Fibroblast of skin of scalp (primary cell): ENCODE measurements at regions not wholly inside any gene's neighbourhood (a gene's known extent, or its start where the extent isn't known, plus 50 kb on each side); places are given as distances from the start of the nearest gene placed in this dataset.
"Not testable (repeated sequence)": the region's sequence is repeated elsewhere in the genome, so short reads cannot be mapped to it uniquely, and the experiment has no call there.

Experiments used
- DNase-seq: peaks from one replicate; pipeline ENCODE4 v3.0.0-alpha.2; 2013

DNA sequence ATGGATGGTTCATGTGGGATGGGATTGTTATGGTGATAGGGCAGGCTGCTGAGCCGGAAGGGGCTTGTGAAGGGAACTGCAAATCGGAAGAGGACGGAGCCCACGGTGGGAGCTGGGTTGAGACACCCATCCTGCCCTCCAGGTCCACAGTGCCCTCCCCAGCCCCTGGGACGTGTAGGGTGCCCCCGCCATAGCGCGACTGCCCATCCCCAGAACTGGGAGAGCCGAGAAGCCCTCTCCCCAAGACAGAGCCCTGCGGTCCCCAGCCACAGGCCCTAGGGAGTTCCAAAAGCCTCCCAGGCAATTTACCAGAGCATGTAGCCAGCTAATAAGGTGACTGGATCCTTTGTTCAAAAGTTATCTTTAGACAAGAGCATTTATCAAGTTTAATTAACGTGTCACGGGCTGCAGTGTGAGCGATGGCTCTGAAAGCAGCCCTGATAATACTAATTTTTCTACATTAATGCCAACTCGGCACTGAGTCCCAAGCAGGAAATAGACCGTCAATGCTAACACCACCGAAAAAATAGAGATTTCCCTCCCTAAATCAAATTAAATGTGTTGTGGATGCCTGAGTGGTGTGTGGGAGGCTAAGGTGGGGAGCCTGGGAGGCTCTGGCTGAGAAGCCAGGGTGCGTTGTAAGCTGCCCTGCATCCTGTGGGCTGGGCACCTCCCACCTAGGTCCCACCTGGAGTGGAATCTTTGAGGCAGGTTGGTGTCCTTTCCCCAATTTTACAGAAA, 76.8 kb upstream of the RTL6 start:
- DNase-seq: no peak

DNA sequence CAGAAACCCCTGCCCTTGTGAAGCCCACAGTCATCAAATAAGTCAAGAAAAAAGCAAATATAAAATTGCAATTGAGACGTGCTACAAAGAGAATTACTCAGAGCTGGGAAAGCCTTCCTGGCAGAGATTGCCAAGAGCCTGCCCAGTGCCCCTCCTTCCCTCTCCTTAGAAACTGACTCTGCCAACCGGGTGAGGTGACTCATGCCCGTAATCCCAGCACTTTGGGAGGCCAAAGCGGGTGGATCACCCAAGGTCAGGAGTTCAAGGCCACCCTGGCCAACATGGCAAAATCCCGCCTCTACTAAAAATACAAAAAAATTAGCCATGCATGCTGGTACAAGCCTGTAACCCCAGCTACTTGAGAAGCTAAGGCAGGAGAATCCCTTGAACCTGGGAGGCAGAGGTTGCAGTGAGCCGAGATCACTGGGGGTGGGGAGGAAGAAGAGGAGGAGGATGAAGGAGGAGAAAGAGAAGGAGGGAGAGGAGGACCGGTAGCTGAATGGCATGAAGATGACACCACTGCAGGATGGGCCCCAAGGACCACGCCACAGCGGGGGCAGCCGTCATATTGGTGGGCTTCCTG, 76.1 kb upstream of the RTL6 start:
- DNase-seq: peak; percentile 51

DNA sequence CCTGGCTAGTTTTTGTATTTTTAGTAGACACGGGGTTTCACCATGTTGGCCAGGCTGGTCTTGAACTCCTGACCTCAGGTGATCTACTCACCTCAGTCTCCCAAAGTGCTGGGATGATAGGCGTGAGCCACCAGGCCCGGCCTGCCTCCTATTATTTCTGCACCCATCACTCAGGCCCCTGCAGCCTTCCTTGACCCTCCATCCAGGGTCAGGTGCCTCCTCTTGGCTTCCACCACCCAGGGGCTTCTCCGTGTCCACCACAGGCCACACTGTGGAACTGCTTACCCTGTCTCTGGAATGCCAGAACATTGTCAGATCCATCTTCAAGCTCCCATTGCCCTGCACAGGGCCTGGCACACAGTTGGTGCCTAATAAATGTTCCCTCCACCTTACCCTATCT, 75.4 kb upstream of the RTL6 start:
- DNase-seq: no peak

DNA sequence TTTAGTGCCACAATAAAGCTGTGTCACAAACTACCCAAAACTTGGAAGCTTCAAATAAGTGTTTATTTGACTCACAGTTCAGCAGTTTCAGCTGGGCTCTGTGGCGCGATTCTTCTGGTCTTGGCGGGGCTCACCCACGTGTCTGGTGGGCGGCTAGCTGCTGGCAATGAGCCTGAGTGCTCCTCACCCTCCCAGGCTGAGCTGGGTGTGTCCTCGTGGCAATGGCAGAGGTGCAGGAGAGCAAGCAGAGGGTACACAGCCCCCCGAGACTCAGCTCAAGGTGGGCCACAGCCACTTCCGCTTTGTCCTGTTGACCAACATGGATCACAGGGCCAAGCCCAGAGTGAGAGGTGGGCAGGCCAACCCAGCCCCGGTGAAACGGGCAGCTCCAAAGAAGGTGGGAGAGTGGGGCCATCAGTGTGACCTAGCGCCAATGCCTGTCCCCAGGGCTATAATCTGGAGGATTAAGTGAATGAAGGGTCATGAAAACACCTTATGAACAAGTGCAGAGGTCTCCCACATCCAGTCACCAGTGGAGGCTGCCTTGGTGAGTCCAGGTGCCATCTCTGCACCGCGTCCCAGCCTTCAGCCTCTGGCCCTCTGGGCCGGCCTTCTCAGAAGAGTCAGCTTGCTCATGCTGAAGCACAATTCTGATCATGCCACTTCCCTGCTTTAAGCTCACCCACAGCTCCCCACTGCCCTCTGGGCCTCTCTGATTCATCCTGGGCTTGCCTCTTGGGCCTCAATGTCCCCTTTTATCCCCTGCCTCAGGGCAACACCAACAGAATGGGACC, 74.6 kb upstream of the RTL6 start:
- DNase-seq: no peak

DNA sequence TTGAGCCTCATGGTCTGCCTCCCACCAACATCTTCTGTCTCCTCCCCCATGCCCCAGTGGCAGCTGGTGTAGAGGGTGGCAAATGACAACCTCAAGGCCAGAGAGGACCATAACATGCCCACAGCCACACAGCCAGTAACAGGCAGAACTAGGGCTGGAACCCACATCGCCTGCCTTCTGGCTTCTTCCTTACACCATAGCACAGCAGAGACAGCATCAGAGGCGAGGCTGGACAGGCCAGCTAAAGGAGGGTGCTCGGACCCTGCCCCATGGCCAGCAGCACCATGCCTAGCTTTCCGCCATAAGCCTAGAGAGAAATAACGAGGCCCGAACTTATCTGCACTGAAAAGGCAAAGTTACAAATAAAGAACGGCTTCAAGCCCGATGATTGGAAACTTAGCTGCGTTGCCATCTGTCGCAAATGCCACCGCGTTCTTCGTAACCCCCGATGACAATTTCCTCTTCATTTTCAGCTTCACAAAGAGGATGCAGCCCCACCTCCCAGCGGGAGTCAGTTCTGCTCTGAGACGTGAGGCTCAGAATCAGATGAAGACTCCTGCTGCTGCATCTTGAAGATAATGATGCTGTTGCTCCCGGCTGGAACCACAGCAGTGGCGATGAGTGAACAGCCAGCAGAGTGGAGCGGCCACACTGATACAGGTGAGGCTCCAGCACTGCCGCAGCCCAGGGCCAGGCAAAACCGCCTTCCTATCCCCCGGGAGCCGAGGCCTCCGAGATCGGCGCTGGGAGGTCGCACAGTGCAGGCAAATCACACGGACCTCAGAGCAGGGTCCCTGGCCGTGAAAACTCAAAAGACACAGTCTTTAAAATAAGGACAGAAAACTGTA, 73.8 kb upstream of the RTL6 start:
- DNase-seq: no peak

DNA sequence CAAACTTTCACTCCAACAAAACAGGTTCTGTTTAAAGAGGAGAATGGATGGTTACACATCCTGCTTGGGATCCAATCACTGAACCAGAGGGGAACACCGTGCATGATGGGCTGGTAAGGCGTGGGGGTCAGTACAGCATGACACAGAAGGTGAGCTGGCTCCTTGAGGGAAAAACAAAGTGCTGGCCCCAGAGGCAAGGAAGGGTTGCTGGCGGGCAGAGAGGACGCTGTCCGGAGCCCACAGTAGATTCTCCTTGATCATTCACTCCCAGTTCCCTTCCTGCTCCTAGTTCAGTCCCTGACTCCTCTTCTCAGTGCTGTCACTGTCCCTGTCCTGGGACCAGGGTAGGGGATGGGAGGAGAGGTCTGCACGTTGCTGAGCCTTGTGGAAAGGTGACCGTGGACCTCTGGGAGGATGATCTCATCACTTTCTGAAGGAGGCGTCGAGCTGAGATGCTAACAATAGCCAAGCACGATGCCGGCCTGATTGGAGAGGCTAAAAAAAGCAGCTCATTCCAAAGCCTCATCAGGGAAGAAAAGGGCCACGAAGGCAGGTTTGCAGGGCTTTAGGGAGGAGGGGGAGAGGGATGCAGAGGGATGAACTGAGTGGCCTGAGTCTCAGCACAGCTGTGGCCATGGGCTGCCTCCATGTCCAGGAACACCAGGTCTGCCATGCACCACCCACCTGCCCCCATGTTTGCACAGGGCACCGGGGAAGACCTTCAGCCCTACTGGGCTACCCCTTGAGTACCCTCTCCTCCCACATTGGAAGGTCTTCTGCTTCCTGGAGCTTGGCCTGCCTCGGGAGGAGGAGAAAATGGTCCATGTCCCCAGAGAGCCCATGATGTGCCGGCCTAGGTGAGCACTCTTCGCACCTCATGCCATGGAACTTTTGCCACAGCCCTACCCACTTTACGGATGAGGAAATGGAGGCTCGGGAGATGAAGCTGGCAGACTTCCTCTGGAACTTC, 72.7 kb upstream of the RTL6 start:
- DNase-seq: no peak

DNA sequence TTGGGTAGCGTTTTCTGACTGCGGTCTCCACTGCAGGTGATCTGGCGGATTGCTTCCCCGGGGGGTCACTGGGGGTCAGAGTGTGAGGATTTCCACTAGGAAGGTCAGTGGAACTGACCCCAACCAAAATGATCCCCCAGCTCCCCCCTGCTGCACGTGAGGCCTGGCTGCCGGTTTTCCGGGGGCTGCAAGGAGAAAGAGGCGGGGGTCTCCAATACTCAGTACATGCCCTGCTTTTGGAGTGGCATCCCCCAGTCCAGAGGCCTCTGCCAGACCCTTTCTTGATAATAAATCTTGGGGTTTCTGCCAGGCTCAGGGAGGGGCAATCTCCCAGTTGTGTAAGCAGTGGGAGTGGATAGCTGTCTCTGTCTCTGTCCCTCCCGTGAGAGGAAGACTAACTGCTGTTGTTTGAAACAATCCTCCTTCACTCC, 71.5 kb upstream of the RTL6 start:
- no peak for DNase-seq

DNA sequence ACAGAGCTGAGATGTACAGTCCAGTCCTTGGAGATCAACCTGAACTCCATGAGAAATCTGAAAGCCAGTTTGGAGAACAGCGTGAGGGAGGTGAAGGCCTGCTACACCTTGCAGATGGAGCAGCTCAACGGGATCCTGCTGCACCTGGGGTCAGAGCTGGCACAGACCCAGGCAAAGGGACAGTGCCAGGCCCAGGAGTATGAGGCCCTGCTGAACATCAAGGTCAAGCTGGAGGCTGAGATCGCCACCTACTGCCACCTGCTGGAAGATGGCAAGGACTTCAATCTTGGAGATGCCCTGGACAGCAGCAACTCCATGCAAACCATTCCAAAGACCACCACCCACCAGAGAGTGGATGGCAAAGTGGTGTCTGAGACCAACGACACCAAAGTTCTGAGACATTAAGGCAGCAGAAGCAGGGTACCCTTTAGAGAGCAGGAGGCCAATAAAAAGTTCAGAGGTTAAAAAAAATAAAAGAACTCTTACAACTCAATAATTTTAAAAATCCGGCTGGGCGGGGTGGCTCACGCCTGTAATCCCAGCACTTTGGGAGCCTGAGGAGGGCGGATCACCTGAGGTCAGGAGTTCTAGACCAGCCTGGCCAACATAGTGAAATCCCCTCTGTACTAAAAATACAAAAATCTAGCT, 69.9 kb upstream of the RTL6 start:
- peak; percentile 52 for DNase-seq

DNA sequence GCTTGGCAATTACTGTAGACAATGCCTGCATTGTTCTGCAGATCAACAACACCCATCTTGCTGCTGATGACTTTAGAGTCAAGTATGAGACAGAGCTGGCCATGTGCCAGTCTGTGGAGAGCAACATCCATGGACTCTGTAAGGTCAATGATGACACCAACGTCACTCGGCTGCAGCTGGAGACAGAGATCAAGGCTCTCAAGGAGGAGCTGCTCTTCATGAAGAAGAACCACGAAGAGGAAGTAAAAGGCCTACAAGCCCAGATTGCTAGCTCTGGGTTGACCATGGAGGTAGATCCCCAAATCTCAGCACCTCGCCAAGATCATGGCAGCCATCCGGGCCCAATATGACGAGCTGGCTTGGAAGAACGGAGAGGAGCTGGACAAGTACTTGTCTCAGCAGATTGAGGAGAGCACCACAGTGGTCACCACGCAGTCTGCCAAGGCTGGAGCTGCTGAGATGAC, 69.4 kb upstream of the RTL6 start:
- not testable (repeated sequence) for DNase-seq

DNA sequence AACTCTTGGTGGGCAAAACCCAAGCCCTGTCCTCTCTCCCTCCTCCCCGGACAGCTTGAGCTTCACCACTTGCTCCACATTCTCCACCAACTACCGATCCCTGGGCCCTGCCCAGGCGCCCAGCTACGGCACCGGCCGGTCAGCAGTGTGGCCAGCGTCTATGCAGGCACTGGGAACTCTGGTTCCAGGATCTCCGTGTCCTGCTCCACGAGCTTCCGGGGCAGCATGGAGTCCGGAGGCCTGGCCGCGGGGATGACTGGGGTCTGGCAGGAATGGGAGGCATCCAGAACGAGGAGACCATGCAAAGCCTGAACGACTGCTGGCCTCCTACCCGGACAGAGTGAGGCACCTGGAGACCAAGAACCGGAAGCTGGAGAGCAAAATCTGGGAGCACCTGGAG, 68.9 kb upstream of the RTL6 start:
- DNase-seq: no peak

DNA sequence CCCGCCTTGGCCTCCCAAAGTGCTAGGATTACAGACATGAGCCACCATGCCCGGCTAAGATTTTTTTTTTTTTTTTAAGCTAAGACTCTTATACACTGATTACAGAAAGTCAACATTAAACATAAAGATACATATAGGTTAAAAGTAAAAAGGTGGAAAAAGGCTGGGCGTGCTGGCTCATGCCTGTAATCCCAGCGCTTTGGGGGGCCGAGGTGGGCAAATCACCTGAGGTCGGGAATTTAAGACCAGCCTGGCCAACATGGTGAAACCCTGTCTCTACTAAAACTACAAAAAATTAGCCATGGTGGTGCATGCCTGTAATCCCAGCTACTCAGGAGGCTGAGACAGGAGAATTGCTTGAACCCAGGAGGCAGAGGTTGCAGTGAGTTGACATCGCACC, 64.6 kb upstream of the RTL6 start:
- not testable (repeated sequence) for DNase-seq

DNA sequence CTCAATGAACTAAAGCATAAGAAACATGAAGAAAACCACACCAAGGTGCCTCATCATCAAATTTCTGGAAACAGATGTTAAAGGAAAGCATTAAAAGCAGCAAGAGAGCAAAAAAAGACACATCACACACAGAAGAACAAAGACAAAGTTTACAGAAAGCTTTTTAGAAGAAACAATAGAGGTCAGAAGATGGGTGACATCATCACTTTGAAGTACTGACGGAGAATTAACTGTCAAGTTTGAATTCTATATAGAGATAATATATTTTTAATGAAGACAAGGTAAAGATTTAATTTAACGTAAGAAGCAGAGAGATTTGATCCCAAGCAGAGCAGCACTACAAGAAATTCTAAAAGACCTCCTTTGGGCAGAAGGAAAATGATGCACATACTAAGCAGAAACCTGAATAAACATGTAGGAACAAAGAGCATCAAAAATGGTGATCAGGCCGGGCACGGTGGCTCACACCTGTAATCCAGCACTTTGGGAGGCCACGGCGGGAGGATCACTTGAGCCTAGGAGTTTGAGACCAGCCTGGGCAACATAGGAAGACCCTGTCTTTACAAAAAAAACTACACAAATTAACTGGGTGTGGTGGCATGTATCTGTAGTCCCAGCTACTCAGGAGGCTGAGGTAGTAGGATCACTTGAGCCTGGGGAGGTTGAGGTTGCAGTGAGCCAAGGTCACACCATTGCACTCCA, 63.3 kb upstream of the RTL6 start:
- DNase-seq: no peak

DNA sequence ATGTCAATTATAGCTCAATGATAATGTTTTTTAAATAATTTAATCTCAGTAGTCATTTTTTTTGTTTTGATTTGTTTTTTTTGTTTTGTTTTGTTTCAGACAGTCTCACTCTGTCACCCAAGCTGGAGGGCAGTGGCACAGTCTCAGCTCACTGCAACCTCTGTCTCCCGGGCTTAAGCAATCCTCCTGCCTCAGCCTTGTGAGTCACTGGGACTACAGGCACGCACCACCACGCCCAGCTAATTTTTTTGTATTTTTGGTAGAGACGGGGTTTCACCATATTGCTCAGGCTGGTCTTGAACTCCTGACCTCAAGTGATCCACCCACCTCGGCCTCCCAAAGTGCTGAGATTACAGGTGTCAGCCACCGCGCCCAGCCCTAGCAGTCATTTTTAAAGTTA, 60.6 kb upstream of the RTL6 start:
- DNase-seq: peak; percentile 42

DNA sequence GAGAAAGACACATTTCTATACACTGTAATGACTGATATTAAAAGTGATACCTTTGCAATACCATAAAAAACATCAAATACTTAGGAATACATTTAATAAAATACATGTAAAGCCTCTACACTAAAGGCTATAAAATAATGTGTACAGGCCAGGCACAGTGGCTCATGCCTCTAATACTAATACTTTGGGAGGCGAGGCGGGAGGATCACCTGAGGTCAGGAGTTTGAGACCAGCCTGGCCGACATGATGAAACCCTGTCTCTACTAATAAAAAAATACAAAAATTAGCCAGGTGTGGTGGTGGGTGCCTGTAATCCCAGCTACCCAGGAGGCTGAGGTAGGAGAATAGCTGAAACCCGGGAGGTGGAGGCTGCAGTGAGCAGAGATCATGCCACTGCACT, 59.8 kb upstream of the RTL6 start:
- not testable (repeated sequence) for DNase-seq

DNA sequence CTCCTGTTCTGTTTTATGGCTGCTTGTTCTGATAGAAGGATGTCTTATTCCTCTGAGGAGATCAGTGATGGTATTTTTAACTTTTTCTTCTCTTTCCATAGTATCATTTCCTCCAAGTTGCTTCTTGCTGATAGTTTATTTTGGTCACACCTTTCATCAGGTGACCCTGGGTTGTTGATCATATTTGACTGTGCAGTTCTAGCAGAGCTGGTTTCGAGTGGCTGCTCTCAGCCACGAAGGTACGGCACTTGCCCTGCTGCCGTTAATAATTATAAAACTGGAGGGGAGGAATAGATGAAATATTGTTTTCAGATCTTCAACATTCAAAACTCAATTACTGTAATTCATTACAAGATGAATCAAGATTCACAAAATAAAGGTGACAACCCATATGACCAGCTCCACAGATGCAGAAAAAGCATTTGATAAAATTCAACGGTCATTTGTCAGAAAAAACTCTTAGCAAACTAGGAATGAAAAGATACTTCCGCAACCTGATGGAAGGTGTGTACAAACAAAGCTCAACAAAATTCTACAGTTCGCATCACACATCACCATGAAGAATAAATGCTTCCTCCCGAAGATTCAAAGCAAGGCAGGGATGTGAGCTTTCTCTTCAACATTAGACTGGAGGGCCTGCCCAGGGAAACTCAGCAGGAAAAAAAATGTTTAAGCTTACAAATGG, 59.2 kb upstream of the RTL6 start:
- no peak for DNase-seq

DNA sequence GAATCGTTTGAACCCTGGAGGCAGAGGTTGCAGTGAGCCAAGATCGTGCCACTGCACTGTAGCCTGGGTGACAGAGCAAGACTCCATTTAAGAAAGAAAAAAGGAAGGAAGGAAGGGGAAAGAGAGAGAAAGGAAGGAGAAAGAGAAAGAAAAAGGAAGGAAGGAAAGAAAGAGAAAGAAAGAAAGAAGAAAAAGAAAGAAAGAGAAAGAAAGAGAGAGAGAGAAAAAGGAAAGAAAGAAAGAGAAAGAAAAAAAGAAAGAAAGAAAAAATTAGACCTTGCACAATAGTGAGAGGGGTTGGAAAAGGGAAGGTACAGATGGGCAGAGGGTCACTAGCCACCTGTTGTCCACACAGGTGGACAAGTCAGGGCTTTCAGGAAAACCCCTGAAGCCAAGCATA, 57.6 kb upstream of the RTL6 start:
- no peak for DNase-seq

DNA sequence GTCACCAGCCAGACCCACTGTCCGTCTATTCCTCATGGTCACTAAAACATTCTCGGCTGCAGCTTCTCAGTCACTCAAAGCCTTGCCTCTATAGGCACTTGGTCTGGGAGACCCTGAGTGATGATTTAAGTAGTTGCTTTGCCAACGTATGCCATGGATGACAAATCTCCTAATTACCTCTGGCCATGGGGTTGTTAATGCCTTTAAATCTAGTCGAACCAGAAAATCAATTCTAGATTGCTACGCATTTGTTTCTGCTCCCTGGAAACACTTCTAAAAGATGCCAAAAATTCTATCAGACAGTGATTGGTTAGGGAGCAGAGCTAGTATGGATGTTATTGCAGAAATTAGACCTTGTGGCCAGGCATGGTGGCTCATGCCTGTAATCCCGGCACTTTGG, 57.0 kb upstream of the RTL6 start:
- DNase-seq: no peak

DNA sequence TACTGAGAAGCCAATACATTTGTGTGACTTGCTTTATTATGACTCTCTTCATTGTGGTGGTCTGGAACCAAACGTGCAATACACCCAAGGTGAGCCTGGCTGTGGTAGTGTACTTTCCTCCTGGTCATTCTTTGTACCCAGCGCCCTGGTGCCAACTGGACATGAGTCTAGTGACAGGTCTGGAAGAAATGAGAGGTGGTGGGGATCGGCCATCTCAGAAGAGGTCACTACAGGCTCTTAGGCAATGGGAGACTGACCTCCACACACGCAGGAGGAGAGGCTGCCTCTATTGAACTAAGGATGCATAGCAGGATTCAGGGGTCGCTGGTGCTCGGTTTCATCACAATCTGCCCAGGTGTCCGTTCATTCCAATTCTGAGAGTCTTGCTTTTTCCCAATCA, 56.4 kb upstream of the RTL6 start:
- no peak for DNase-seq

DNA sequence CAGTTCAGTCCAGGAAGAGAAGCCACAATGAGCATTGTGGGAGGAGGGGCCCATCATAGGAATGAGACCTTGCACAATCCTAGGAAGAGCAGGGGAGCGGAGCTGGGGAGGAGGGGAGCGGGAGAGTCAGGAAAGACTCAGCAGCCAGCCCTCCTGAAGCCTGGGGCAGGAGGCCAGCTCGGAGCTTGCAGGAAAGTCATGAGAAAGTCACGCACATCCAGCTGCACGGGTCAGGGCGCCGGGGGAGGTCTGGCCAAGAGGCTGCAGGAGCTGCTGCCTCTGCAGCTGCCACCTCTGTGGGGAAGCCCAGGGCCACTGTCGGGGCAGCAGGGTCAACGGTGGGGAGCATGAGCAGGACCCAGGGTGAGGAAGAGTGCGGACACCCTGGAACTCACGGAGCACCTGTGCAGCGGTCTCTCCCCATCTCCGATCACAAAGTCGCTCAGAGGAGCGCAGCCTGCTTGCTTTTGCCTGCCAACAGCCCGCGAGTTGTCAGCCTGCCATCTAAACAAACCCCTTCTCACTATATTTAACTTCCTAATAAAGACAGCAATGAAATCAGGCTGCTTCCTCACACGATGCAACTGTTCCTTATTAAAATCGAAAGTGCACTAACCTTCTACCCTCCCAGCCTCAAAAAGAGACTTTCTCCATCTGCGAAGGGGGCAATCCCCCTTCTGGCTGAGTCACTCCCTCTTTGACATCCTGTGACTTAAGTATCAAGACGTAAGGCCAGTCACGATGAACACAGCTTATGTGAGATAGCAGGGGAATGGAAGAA, 52.9 kb upstream of the RTL6 start:
- DNase-seq: peak; percentile 97
